ENCODE measurements at regions not wholly inside any gene's neighbourhood (a gene's known extent, or its start where the extent isn't known, plus 50 kb on each side); places are given as distances from the start of the nearest gene placed in this dataset.

DNA sequence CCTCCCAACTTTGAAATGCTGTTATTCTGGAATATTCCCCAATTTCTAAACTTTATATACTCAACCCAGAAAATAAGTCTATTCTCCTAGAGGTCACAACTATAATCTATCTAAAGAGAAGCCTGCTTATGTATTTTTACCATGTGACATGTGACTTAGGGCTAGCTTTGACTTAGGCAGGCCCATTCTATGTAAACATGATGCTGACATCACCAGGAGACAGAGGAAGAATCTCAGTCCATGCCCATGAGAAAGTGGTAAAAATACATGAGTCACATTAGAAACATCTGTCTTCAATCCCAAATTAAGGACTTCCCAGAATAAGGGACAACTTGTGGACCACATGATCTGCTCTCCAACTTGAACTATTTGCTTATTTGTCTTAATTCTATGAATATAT is 113.6 kb upstream of the ID4 start:
- TF ChIP-seq, protein P1, sequence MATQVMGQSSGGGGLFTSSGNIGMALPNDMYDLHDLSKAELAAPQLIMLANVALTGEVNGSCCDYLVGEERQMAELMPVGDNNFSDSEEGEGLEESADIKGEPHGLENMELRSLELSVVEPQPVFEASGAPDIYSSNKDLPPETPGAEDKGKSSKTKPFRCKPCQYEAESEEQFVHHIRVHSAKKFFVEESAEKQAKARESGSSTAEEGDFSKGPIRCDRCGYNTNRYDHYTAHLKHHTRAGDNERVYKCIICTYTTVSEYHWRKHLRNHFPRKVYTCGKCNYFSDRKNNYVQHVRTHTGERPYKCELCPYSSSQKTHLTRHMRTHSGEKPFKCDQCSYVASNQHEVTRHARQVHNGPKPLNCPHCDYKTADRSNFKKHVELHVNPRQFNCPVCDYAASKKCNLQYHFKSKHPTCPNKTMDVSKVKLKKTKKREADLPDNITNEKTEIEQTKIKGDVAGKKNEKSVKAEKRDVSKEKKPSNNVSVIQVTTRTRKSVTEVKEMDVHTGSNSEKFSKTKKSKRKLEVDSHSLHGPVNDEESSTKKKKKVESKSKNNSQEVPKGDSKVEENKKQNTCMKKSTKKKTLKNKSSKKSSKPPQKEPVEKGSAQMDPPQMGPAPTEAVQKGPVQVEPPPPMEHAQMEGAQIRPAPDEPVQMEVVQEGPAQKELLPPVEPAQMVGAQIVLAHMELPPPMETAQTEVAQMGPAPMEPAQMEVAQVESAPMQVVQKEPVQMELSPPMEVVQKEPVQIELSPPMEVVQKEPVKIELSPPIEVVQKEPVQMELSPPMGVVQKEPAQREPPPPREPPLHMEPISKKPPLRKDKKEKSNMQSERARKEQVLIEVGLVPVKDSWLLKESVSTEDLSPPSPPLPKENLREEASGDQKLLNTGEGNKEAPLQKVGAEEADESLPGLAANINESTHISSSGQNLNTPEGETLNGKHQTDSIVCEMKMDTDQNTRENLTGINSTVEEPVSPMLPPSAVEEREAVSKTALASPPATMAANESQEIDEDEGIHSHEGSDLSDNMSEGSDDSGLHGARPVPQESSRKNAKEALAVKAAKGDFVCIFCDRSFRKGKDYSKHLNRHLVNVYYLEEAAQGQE (IDR thresholded peaks at IDR 0.05; ENCODE audit: borderline replicate concordance): no peak
- TF ChIP-seq, protein P1 (CRISPR knock-in tag; IDR thresholded peaks at IDR 0.05; ENCODE audit: low read depth): no peak
- TF ChIP-seq EGR1 (conservative IDR thresholded peaks at IDR 0.05) (no peak), JUND (IDR thresholded peaks at IDR 0.05; ENCODE audit: borderline replicate concordance, low read depth, low read length) (no peak), JUND (tag; IDR thresholded peaks at IDR 0.05; ENCODE audit: borderline replicate concordance, low read depth, low read length) (no peak), NR3C1 (CRISPR knock-in tag; IDR thresholded peaks at IDR 0.05) (no peak), RBM17 (IDR thresholded peaks at IDR 0.05; ENCODE audit: borderline replicate concordance, low read depth, low read length) (no peak), ETV6 (IDR thresholded peaks at IDR 0.05; ENCODE audit: borderline replicate concordance in 1 of 2, low read depth in 2 of 2, low read length in 1 of 2) (no peak), ETV6 (CRISPR knock-in tag; IDR thresholded peaks at IDR 0.05; ENCODE audit: borderline replicate concordance) (no peak), TAF1 (IDR thresholded peaks at IDR 0.05; ENCODE audit: control insufficient read depth, extremely low read depth, insufficient read depth, low read length, severe bottlenecking) (no peak), ZFP36 (IDR thresholded peaks at IDR 0.05; ENCODE audit: low read depth, low read length, partially characterized antibody) (no peak), NEUROD1 (IDR thresholded peaks at IDR 0.05; ENCODE audit: borderline replicate concordance, low read depth, low read length, partially characterized antibody) (no peak), ZNF24 (IDR thresholded peaks at IDR 0.05) (no peak), HNRNPUL1 (IDR thresholded peaks at IDR 0.05; ENCODE audit: low read length) (no peak), SUPT5H (IDR thresholded peaks at IDR 0.05) (no peak)
- TF ChIP-seq, protein P2, sequence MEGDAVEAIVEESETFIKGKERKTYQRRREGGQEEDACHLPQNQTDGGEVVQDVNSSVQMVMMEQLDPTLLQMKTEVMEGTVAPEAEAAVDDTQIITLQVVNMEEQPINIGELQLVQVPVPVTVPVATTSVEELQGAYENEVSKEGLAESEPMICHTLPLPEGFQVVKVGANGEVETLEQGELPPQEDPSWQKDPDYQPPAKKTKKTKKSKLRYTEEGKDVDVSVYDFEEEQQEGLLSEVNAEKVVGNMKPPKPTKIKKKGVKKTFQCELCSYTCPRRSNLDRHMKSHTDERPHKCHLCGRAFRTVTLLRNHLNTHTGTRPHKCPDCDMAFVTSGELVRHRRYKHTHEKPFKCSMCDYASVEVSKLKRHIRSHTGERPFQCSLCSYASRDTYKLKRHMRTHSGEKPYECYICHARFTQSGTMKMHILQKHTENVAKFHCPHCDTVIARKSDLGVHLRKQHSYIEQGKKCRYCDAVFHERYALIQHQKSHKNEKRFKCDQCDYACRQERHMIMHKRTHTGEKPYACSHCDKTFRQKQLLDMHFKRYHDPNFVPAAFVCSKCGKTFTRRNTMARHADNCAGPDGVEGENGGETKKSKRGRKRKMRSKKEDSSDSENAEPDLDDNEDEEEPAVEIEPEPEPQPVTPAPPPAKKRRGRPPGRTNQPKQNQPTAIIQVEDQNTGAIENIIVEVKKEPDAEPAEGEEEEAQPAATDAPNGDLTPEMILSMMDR (IDR thresholded peaks at IDR 0.05 in 2 of 3, conservative IDR thresholded peaks at IDR 0.05 in 1 of 3; ENCODE audit: insufficient read depth in 2 of 3, low read depth in 1 of 3, low read length in 3 of 3): no peak
